KG1 (cell line): ENCODE measurements at regions not wholly inside any gene's neighbourhood (a gene's known extent, or its start where the extent isn't known, plus 50 kb on each side); places are given as distances from the start of the nearest gene placed in this dataset.
"Not testable (repeated sequence)": the region's sequence is repeated elsewhere in the genome, so short reads cannot be mapped to it uniquely, and the experiment has no call there.

Experiments used
- DNase-seq: peaks from one replicate; lab custom pipeline; 2025; lab: John Stamatoyannopoulos, UW

DNA sequence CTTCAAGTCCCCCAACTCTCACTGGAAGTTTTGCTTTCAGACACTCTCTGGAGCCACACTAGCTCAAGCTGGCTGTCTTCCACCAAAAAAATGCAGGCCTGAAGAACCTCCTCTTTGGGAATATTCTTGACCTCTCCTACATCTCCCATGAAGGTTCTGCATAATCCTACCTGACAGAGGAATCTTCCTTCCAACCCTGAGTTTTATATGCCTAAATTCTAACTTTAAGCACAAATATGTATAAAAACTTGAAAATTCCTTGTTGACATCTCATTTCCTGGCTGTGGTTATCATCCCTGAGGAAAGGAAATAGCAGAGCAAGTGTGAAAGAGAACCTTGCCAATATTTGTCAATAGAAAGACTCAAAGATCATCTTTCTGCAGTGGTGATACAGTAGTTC is 249.0 kb downstream of the LPIN1 start:
- no peak for DNase-seq

DNA sequence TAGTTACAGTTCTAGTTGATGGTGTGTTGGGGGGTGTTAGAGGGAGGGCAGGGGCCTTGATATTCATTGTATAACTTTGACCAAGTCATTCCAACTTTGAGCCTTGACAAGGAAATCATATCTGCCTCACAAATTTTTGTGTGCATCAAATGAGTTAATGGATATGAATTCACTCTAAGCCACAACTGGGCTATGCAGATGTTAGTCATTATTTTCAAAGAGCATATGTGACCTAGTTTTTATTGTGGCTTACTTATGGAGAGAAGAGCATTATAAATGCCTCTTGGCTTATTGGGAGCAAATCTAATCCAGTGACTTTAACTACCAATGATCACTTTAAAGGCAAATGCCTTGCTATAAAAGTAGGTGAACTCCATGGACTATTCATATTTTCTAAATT is 250.2 kb downstream of the LPIN1 start:
- no peak for DNase-seq

DNA sequence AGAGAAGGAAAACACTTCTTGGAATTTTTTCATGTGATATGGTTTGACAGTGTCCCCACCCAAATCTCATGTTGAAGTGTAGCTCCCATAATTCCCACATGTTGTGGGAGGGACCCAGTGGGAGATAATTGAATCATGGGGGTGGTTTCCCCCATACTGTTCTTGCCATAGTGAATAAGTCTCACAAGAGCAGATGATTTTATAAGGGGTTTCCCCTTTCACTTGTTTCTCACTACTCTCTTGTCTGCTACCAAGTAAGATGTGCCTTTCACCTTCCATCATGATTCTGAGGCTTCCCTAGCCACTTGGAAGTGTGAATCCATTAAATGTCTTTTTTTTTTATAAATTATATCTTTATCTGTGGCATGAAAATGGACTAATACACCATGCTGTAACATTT is 250.7 kb downstream of the LPIN1 start:
- DNase-seq: no peak

DNA sequence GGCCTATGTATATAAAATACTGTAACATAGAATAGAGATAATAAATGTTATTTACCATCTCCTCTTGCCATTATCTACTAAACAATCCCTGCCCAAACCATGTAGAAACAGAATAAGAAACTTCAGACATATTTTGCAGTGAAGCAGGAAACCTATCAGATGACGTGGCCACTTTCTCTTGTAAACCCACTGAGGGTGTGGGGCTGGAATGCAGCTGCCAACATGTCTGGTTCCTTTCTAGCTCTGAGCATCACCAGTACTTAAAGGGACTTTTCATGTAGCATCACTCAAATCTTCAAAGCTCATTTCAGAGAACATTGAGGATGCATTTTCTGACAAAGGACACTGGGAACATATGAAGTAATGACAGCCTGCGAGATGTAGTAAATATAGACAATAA is 251.8 kb downstream of the LPIN1 start:
- no peak for DNase-seq

DNA sequence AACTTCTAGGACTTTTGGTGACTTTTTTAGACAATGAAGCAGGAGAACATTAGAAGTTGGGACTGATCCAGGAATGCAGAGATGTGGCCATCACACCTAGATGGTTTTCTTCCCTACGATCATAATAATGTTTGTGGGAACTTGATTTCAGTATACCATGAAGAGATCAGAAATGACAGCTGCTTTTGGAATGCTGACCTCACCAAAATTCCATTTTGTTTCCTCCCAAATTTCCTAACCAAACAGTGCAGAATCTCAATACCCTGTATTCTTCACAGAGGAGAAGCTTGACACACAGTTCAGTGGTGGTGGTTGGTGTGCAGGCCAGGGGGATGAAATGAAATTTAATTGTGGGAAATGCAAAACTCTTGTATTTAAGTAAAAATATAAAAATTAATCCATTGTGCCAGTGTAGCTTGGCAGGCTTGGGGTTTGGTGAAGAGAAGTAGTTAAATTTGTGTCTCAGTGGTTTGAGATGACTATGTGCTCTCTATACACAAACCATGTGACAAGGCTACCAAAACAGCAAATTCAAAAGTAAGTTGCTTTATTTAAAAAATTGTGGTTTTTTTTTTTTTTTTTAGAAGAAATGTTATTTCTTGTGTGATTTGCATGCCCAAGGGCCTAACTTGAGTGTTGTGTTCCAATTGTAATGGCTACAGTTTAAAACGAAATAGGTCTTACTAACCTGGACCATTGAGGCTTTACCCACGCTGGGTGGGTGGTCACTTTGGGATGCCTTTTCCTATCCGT is 252.4 kb downstream of the LPIN1 start:
- DNase-seq: no peak

DNA sequence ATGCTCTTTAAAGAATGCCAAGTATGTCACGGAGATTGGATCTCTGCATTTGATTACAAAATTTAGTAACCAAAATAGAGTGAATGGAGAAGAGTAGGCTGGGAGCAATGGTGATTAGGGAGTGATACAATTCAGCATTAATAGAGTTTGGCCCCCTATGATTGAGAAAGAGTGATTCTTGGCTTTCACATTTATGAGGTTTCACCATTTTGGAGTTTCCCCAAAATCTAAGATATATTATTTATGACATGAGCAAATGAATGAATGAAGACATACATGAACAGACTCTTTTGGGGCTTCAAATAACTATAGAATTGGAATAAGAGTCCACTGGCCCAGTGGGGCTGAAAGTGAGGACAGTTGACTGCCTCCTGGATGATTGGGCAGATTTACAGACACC is 255.2 kb downstream of the LPIN1 start:
- no peak for DNase-seq

DNA sequence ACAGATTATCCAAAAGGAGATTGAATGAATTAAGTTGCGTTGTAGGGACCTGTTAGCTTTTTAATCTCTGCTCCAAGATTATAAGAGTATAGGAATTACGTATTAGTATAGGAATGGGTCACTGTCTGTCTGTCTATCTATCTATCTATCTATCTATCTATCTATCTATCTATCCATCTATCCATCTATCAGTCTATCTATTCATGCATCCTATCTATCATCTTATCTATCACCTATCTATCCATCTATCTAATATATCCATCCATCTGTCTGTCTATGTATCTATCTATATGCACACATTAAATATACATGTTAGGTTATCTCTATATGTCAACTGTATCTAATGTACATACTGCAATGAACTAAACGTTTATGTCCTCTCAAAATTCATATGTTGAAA is 255.8 kb downstream of the LPIN1 start:
- DNase-seq: no peak

DNA sequence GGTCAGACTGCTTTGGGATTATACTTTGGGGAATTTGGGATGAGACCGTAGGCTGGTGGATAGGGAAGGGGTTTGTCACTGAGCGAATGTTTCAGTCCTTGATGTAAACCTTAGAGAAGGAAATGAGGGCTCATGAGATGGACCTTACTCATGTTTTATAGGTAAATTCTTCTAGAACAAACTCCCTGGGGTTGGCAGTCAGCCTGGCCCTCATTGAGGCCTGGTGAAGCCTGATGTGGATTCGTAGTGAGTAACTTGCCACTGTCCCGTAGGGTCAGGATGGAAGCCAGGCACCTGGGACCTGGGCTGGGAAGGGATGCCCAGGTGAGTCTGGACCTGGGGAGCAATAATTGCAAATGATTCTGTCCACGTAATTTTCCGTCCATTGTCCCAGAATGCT is 258.3 kb downstream of the LPIN1 start:
- no peak for DNase-seq

DNA sequence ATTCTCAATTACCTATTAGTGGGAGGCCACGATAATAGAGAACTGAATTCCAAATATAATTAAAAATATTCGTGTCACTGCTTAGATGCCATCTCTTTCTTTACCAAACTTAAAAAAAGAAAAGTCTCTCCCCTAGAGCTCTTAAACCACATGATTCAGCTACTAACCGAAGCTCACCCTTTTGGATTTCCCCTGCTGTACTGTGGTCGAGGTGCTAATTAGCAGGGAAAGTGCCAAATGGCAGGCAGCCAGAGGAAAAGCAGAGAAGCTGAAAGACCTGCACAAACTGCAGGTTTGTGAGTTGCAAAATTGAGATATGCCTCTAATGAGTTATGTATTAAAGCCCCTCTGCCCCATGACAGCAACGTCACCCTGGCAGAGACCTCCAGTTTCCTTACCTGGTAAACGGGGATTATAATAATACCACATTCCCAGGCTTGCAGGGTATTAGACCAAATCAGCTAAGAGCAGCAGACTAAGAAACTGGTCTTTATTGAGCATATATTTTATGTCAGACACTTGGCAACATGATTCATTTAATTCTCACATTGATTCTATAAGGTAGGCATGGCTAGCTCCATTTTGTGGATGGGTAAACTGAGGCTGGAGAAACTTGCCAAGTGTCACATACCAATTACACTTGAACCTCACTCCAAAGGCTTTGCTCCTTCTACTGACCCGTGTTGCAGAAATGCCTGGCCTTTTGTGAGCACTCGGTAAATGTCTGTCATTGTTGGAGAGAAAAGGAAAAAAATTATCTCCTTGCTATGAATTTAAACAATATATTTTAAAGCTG is 259.7 kb downstream of the LPIN1 start:
- DNase-seq: peak; percentile 60

DNA sequence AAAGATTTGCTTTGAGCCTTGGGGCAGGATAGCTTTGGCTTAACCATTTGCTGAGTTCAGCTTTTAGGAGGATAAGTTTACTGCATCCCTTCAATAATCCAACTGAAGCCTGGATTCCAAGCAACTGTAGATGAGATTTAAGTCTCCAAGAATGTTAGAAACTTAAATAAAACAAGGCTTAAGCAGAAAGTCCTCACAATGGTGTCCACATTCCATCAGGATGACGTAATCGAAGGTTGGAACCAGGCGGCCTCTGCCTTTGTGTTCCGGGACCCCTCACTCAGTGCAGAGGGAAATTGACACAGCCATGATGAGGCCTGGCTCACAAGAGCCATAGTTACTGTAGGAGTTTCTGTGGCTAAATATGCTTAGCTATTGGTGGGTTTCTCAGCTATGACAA is 260.4 kb downstream of the LPIN1 start:
- no peak for DNase-seq

DNA sequence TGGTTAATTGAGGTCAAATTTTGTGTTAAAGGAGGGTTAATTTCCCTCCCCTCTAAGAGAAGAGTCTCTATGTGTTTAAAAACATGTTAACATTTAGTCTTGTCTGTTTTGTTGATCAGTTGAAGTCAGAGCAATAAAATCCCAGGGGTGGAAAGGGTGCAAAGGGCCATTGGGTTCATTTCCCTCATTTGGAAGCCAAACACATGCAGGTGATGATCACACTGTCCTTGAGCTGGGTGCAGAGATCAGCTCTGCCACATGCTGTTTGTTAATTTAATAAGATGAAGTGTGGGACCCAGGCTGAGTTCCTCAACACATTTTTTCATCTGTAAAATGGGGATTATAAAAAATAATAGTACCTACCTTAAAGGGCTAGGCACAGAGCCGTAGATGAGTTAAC is 260.9 kb downstream of the LPIN1 start:
- DNase-seq: no peak

DNA sequence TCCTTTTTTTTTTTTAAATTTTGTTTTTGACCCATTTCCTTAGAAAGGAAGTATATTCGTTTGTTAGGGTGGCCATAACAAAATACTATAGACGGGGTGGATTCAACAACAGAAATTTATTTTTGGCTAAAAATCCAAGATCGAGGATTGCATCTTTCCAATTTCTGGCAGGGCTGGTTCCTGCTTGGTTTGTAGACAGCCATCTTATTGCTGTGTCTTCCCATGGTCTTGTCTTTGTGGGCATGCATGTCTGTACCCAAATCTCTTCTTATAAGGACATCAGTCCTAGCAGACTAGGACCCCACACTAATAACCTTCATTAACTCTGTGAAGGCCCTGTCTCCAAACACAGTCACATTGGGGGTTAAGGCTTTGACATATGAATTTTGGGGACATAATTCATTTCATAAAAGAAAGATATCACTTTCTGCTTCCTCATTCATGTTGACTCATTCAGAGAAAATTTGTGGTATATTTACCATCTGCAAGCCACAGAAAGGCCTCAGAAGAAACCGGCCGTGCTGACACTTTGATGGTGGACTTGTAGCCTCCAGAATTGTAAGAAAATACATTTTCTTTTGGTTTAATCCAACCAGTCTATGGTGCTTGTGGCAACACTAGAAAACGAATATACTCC is 262.1 kb downstream of the LPIN1 start:
- DNase-seq: no peak

DNA sequence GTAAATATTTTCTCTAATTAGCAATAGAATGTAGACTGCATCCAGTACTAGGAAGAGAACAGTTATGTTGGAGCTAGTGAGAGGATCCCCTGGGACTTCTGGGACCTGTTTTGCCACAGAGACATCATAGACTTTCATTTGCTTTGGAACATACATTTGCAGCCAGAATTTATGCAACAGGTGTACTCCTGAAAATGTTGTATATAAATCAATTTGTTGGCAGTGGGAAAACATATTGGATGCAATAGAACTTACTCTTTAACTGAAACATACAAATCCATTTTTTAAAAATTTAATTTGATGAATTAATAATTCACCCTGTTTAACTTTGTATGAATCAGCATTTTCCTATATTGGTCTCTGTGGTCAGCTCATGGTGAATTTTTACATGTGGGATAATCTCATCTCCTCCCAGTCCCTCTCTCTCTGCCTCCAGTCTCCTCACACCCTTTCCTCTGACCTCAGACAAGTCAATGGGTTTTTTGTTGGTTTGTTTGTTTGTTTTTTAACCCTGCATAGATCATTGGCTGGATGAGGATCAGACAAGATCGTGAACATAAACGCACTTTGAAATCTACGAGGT is 263.0 kb downstream of the LPIN1 start:
- no peak for DNase-seq

DNA sequence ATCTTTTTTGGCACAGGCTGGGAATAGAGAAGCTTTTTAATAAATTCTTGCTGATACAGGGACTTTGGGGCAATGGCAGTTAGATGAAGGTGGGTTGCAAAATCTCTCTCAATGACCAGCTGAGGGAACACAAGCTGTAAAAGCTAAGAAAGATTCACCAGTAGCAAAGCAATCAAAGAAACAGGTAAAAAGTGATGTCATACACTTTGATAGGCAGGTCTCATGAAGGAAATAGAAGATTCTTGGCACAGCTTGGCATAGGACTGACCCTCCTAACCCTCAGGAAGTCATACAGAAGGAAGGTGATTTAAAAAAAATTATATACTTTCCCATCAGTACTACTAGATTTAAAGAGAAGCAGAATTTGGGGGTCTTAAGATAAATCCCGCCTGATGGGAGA is 263.6 kb downstream of the LPIN1 start:
- no peak for DNase-seq

DNA sequence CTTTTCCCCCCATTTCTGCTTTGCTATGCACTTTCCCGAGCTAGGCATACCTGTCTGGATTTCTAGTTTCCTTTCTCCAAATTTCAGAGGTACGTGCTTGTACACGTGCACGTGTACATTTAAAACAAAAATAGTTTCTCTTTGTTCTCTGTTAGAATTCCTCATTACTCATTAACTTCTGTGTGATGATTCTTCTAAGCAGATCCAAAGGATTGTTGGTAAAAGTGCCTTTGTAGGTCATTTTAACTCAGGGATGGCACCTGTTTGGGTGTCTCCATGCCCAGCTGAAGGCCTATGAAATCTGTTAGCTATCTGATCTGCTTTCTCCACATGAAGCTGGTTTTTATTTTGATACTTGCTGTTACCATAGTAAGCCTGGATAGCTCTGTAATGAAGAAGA is 264.3 kb downstream of the LPIN1 start:
- no peak for DNase-seq

DNA sequence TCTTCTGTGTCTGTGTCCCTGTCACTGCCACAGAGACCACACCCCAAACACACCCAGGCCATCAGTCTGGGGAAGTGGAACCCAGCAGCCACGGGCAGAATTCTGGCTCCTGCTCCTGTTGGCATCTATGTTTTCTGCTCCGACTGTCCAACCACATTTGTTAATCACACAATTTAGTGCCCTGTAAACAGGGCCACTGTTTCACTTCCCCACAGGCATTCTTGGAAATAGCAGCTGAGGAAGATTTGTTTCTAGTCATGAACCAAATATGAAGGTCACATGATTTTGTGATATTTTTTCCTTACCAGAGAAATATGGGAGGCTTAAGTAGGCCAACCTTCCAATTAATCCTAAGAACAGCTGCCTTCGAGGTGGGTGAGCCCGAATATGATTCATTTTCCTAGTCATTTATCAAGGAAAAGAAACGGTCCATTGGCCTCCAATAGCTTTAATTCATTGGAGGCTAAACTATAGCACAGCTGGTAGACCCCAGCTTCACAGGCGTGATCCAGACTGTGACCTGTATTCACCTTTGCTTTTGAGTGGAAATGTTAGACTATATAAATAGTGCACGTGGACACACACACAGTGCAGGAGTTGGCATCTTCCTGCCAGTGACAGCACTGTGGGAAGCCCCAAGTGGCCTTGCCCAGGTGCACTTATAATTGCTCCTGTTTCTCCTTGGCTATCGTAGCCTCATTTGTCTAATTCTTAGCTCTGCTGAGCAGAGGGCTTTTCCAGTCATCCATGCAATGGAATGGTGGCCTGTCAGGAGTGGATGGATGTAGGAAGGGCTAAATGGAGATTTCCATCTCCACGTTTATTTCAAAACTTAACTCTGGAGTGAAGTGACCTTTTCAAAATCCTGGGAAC is 267.9 kb downstream of the LPIN1 start:
- no peak for DNase-seq

DNA sequence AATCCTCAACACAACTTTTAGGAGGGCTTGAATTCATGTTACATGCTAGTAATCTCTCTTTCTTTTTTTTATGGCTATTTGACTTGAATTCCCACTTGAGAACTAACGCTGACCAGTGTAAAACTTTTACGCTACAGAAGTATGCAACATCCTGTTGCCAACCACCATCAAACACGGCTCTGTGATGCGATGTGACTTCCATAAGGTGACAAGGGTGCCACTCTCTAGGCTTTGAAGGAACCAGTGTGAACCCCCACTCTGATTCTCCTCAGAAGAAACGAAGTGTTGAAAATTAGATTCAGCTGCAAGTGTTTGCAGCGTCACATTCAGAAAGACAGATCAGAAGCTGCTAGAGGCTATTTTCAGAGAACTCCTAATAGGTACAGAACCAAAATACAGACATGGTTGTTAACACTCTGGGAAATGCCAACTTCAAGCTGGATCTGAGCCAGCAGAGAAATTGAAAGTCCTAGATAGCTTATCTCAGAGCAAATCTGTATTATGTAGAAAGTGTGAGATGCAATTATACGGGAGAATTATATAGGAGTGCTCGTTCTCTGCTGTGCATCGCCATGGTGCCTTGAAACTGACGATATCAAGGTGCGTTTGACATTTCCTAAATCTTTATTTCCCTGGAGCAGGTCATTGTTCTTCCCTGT is 271.2 kb downstream of the LPIN1 start:
- DNase-seq: no peak

DNA sequence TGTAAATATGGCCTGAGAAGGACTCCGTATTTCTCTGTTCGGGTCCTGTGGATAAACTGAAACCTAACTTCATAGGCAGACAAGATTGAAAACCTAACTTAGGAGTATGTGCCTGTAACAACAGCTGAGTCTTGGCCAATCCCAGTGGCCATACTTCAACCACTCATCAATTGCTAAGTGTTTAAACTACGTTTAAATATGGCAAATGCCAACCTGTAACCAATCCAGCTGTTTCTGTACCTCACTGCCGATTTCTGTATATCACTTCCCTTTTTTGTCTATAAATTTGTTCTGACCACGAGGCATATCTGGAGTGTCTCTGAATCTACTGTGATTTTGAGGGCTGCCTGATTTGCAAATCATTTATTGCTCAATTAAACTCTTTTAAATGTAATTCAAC is 272.3 kb downstream of the LPIN1 start:
- DNase-seq: not testable (repeated sequence)

DNA sequence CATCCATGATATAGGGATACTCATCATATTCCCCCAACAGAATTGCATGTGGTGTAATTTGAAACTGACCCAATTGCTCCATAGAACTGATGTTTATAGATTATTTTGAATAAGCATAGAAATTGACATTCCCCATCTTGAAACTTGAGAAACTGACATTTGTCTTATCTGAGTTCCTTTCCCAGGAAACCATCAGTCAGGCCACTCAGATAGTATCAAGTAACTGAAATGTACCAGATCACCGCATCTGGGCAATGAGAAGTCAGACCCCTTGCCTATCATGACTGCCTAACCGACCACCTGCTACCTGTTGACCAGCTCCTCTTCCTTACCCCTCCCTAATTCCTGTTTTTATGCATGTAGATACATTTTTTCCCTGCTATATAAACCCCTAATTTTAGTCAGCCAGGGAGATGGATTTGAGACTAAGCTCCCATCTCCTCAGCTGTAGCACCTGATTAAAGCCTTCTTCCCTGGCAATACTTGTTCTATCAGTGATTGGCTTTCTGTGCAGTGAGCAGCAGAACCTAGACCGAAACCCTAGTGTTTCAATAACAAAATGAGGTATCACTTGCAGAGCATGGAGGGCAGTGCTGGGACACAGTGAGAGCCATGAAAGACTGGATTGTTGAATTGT is 274.5 kb downstream of the LPIN1 start:
- DNase-seq: no peak

DNA sequence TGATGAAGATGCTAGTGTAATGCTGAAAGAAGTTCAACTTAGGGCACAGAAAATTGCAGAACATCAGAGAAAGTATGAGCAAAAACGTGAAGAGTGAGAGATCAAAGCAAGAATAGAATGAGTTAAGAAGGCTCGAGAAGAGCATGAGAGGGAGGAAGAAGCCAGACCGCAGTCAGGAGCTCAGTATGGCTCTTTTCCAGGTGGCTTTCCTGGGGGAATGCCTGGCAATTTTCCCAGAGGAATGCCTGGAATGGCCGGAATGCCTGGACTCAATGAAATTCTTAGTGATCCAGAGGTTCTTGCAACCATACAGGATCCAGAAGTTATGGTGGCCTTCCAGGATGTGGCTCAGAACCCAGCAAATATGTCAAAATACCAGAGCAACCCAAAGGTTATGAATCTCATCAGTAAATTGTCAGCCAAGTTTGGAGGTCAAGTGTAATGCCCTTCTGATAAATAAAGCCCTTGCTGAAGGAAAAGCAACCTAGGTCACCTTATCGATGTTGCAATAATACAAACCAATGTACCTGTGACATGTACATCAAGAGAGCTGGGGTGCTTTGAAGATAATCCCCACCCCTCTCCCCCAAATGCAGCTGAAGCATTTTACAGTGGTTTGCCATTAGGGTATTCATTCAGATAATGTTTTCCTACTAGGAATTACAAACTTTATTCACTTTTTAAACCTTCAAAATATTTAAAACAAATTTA is 277.9 kb downstream of the LPIN1 start:
- not testable (repeated sequence) for DNase-seq
